Thymus (tissue), 11 donors: ENCODE measurements at regions not wholly inside any gene's neighbourhood (a gene's known extent, or its start where the extent isn't known, plus 50 kb on each side); places are given as distances from the start of the nearest gene placed in this dataset.

Experiments
- DNase-seq, 9 donors: peaks; one replicate each; pipeline ENCODE4 v3.0.0-alpha.2; 2013; ENCODE audit warnings: low spot score in 9 of 9, low read depth in 6 of 9, missing footprints in 1 of 9
- H3K27ac ChIP-seq, 2 donors: one replicate each; pipeline ENCODE4 v1.5.1; 2013; ENCODE audit warnings: control low read depth in 1 of 2, low read depth in 1 of 2, low read length in 1 of 2, mild to moderate bottlenecking in 1 of 2, moderate library complexity in 1 of 2
- H3K27me3 ChIP-seq, 2 donors: one replicate each; pipeline ENCODE4 v1.5.1; 2013; ENCODE audit warnings: low read length in 1 of 2; ENCODE audit not compliant: control insufficient read depth in 2 of 2, insufficient read depth in 1 of 2
- H3K36me3 ChIP-seq, 2 donors: one replicate each; pipeline ENCODE4 v1.5.1; 2013; ENCODE audit warnings: low read length in 1 of 2, mild to moderate bottlenecking in 1 of 2, moderate library complexity in 1 of 2; ENCODE audit not compliant: control insufficient read depth in 2 of 2, insufficient read depth in 2 of 2
- H3K4me1 ChIP-seq, 2 donors: one replicate each; pipeline ENCODE4 v1.5.1; 2013; ENCODE audit warnings: low read length in 2 of 2; ENCODE audit not compliant: control insufficient read depth in 2 of 2, insufficient read depth in 2 of 2
- H3K4me3 ChIP-seq, 2 donors: one replicate each; pipeline ENCODE4 v1.5.1; 2013; ENCODE audit warnings: low read length in 2 of 2, control low read depth in 1 of 2, mild to moderate bottlenecking in 1 of 2
- H3K9me3 ChIP-seq, 2 donors: one replicate each; pipeline ENCODE4 v1.5.1; 2013; ENCODE audit warnings: low read length in 1 of 2, mild to moderate bottlenecking in 1 of 2; ENCODE audit not compliant: control insufficient read depth in 2 of 2, insufficient read depth in 1 of 2
- WGBS: extraction: QIAGEN DNeasy Blood & Tissue Kit; methylation state at CpG from one replicate; pipeline ENCODE4 v1.1.7; 2013; 5-methylcytosine and 5-hydroxymethylcytosine counted together
- donor health status: healthy.

DNA sequence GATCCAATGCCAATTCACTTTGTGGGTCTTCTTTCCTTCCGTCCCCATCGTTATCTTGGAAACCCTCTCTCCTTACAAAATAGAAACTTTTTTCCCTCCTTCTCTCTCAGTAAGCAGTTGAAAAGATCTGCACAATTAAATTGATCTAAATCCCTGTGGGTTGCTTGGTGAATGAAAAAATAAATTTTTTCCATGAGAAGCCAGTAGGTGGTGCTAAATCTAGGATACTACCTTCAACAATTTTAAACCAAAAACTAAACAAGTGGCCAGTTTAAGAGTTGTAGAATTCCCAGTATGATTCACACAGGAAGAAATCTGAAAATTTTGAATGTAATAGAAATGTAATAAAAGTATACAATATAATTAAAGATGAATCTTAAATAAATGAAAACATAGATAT is 990.3 kb upstream of the ZNF722 start:
- DNase-seq, result no peak

DNA sequence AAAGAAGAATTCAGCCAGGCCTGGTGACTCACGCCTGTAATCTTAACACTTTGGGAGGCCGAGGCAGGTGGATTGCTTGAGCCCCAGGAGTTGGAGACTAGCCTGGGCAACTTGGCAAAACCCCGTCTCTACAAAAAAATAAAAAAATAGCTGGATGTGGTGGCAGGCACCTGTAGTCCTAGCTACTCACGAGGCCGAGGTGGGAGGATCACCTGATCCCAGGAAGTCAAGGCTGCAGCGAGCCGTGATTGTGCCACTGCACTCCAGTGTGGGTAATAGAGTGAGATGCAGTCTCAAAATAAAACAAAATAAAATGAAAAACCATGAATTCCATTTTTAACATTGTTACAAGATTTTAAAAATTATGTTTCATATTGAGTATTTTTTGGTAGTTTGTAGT is 988.9 kb upstream of the ZNF722 start:
- WGBS, result 85% methylated on average over 7 of the region's 7 CpGs
- no peak for DNase-seq
- no peaks in the 10 kb centered on the region for H3K27me3 ChIP-seq
- no peak overlapping the region for H3K27ac ChIP-seq
- no peaks in the 10 kb centered on the region for H3K36me3 ChIP-seq
- H3K4me3 ChIP-seq, result no peak overlapping the region
- H3K9me3 ChIP-seq, result peaks cover 5 to 39% of the 10 kb centered on the region in 2 donors
- no peaks in the 10 kb centered on the region for H3K4me1 ChIP-seq

More for the DNA sequence above, 990.3 kb upstream of the ZNF722 start:
- no peaks in the 10 kb centered on the region for H3K4me1 ChIP-seq
- peaks cover 1 to 28% of the 10 kb centered on the region in 2 donors for H3K9me3 ChIP-seq
- 67% methylated on average over 2 of the region's 2 CpGs for WGBS
- H3K4me3 ChIP-seq, result no peak overlapping the region
- H3K27ac ChIP-seq, result no peak overlapping the region
- H3K36me3 ChIP-seq, result no peaks in the 10 kb centered on the region
- no peaks in the 10 kb centered on the region for H3K27me3 ChIP-seq

DNA sequence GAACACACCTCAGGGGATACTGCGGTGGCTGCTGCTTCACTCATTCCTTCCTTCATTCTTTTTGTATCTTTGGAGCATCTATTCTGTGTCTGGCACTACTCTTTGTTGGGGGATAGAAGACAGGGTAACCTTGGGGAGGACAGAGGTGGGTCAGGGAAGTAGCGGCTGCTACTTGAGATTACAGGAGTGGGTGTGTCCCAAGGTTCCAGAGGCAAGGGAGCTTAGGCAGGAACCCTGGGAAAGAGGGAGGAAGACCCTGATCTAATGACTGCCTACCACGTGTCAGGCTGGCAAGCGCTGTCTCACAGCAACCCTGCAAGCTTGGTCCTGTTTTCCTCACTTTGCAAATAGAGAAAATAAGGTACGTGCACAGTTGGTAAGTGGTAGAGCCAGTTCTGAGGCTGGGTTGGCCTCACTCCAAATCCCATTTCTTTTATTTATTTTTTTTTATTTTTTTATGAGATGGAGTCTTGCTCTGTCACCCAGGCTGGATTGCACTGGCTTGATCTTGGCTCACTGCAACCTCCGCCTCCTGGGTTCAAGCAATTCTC is 985.9 kb upstream of the ZNF722 start:
- WGBS, result 64% methylated on average over 6 of the region's 6 CpGs
- no peaks in the 10 kb centered on the region for H3K4me1 ChIP-seq
- no peak overlapping the region for H3K27ac ChIP-seq
- H3K9me3 ChIP-seq, result peaks cover 9 to 60% of the 10 kb centered on the region in 2 donors
- H3K4me3 ChIP-seq, result no peak overlapping the region
- H3K27me3 ChIP-seq, result no peaks in the 10 kb centered on the region
- no peak for DNase-seq
- no peaks in the 10 kb centered on the region for H3K36me3 ChIP-seq

DNA sequence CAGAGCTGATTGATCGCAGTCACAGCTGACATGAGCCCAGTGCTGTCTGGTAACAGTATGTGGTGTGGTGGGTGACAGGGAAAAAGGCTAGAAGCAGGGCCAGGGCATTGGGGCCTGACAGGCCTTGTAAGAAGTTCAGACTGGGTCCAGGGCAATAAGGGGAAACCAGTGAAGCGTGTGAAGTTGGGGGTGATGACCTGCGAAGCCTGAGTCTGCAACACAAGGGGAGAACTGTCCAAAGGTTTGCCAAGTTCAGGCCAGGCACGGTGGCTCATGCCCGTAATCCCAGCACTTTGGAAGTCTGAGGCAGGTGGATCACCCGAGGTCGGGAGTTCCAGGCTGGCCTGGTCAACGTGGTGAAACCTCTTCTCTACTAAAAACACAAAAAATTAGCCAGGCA is 983.9 kb upstream of the ZNF722 start:
- peaks cover 9 to 59% of the 10 kb centered on the region in 2 donors for H3K9me3 ChIP-seq
- H3K27me3 ChIP-seq, result no peaks in the 10 kb centered on the region
- no peak overlapping the region for H3K4me3 ChIP-seq
- 87% methylated on average over 8 of the region's 8 CpGs for WGBS
- H3K36me3 ChIP-seq, result no peaks in the 10 kb centered on the region
- DNase-seq, result no peak
- no peaks in the 10 kb centered on the region for H3K4me1 ChIP-seq
- H3K27ac ChIP-seq, result no peak overlapping the region

DNA sequence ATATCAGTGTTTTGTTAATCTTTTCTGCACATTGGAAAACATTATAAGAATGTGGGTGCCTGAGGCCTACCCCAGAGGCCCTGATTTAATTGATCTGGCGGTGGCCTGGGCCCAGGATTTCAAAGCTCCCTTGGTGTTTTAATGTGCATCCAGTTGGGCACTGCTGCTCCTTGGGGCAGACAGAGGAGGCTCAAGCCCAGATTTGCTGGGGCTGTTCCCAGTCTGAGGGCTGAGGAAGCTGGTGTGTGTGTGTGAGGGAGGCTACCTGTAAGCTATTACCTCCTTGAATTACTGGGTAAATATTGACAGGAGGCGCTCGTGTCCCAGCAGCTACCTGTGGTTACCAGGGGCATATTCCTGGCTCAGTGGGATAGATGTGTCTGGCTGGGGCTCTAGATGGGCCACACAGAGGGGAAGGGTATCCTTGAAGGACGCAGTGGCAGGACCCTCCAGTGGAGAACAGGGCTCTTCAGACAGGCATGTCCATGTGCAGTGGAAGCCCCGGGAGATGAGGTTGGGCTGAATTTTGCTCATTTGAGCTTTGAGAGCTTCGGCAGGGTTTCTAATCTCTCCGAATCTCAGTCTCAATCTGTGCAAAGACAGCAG is 975.4 kb upstream of the ZNF722 start:
- Histone ChIP-seq H3K36me3 (no peaks in the 10 kb centered on the region), H3K4me1 (no peaks in the 10 kb centered on the region), H3K9me3 (peaks cover 9 to 31% of the 10 kb centered on the region in 2 donors), H3K27ac (no peak overlapping the region), H3K4me3 (no peak overlapping the region), H3K27me3 (no peaks in the 10 kb centered on the region)
- no peak for DNase-seq
- 86% methylated on average over 7 of the region's 7 CpGs for WGBS

DNA sequence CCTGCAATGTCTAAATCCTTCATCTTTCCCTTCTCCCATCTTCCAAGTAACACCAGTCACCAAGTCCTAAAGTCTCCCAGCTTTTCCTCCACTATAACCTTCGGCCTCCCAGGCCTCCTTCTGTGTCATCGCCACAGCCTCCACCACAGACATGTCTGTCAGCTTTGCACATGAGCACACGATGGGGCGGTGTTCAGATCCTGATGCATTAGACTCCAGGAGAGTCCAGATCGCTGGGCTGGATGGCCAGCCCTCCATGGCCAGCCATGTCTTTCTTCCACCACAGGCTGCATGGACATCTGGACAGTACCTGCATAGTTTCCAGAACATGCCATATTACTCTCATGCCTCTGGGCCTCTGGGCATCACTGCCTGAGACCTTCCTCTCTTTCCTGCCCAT is 974.2 kb upstream of the ZNF722 start:
- Histone ChIP-seq H3K27me3 (no peaks in the 10 kb centered on the region), H3K27ac (no peak overlapping the region), H3K4me3 (no peak overlapping the region), H3K4me1 (no peaks in the 10 kb centered on the region), H3K36me3 (no peaks in the 10 kb centered on the region), H3K9me3 (peaks cover 9 to 39% of the 10 kb centered on the region in 2 donors)
- 86% methylated on average over 5 of the region's 5 CpGs for WGBS
- DNase-seq, result no peak

DNA sequence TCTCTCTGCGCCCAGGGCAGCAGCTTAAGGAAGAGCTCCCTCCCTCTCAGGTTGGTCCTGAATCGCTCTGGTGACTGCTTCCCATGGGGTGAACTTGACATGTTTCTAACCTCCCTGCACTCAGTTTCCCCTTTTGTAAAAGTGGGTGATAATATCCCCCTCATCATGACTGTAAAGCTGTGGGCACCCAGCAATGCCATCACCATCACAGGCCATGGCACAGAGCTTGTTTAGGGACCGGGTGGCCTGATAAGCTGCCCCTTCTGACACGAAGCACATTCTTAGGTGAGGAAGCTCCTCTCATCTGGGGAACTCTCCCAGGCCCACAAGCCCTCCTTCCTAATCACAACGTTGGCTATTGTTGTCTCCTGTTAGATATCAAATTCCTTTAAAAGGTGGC is 972.8 kb upstream of the ZNF722 start:
- H3K27me3 ChIP-seq, result no peaks in the 10 kb centered on the region
- H3K4me3 ChIP-seq, result no peak overlapping the region
- peaks cover 9 to 39% of the 10 kb centered on the region in 2 donors for H3K9me3 ChIP-seq
- no peak overlapping the region for H3K27ac ChIP-seq
- H3K36me3 ChIP-seq, result no peaks in the 10 kb centered on the region
- WGBS, result 70% methylated on average over 5 of the region's 5 CpGs
- no peak for DNase-seq
- H3K4me1 ChIP-seq, result no peaks in the 10 kb centered on the region

DNA sequence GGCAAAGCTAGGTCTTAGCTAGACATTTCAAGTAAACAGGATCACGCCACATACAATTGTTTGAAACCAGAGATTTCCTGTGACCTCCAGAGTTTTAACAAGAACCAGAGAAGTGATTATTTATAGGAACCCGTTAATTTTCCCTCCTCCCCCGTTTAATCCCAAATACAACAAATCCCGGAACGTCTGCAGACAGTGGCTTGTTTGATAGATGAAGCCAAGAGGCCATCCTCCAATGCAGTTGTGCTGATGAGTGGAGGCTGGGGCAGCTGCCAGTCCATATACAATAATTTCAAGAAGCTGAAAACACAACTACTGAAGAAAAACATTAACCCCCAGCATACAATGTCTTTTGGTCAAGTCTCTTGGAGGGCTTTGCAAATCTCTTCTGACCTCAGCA is 971.6 kb upstream of the ZNF722 start:
- Histone ChIP-seq H3K27ac (no peak overlapping the region), H3K27me3 (no peaks in the 10 kb centered on the region), H3K4me3 (no peak overlapping the region), H3K9me3 (peaks cover 11 to 43% of the 10 kb centered on the region in 2 donors), H3K4me1 (no peaks in the 10 kb centered on the region), H3K36me3 (no peaks in the 10 kb centered on the region)
- 83% methylated on average over 5 of the region's 5 CpGs for WGBS
- DNase-seq, result no peak

DNA sequence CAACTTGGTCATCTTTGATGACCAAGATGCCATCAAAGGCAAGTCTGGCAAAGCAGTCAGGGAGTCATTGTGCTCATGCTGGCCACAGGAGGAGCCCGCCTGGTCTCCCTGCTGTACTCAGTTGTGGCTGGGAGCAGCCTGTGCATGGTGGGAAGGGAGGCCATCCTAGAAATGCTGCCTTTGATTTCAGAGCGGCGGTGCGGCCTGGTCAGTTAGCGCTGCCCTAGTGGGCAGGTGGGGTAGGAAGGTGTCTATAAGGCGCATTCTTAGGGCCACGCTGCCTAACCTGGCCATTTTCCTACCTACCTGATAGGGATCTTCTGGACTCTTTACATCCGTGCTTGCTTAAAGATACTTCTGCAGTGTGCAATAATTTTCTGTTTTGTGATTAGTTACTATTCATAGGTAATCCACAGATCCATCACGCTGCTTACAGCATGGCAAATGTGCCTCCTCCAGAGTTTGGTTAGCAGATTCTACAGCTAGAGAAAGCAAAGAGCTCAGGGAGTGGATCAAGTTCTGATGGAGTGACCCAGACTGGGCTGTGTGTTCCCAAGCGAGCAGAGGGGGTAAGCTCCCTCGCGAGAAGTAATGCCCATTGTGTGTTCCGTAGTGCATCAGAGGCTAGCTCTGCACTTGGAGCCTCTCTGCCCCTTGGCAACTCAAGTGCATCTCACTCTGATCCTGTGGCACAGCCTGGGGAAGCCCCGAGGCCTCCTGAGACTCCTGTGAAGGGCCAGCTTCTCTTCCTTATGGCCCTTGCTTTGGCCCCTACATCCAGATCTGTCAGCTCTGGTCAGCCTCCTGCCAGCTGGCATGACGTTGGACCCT is 970.1 kb upstream of the ZNF722 start:
- Histone ChIP-seq H3K4me3 (no peak overlapping the region), H3K36me3 (no peaks in the 10 kb centered on the region), H3K9me3 (peaks cover 10 to 33% of the 10 kb centered on the region in 2 donors), H3K4me1 (no peaks in the 10 kb centered on the region), H3K27me3 (no peaks in the 10 kb centered on the region), H3K27ac (no peak overlapping the region)
- DNase-seq, result no peak
- 85% methylated on average over 15 of the region's 15 CpGs for WGBS
